ENCODE measurements at regions not wholly inside any gene's neighbourhood (a gene's known extent, or its start where the extent isn't known, plus 50 kb on each side); places are given as distances from the start of the nearest gene placed in this dataset.

- DNase-seq (ENCODE audit: low read depth, low spot score): no peak
Observed at GRCh38 chr16:77592021-77592420, 130.3 kb upstream of the NUDT7 start.

GRCh38 chr16:77594057-77594456, 128.3 kb upstream of the NUDT7 start:
- DNase-seq (ENCODE audit: low read depth, low spot score): no peak

- no peak for DNase-seq (ENCODE audit: low read depth, low spot score)
Observed at GRCh38 chr16:77594799-77595596, 127.3 kb upstream of the NUDT7 start.

GRCh38 chr16:77596261-77596660, 126.1 kb upstream of the NUDT7 start:
- DNase-seq (ENCODE audit: low read depth, low spot score): no peak

GRCh38 chr16:77599793-77600415, 122.4 kb upstream of the NUDT7 start:
- DNase-seq (ENCODE audit: low read depth, low spot score): no peak

- no peak for DNase-seq (ENCODE audit: low read depth, low spot score)
Observed at GRCh38 chr16:77600555-77600954, 121.8 kb upstream of the NUDT7 start.

- DNase-seq (ENCODE audit: low read depth, low spot score): no peak
Observed at GRCh38 chr16:77603656-77604055, 118.7 kb upstream of the NUDT7 start.

- DNase-seq (ENCODE audit: low read depth, low spot score): no peak
Observed at GRCh38 chr16:77610496-77610895, 111.8 kb upstream of the NUDT7 start.

GRCh38 chr16:77611386-77611785, 110.9 kb upstream of the NUDT7 start:
- no peak for DNase-seq (ENCODE audit: low read depth, low spot score)

GRCh38 chr16:77612596-77612995, 109.7 kb upstream of the NUDT7 start:
- no peak for DNase-seq (ENCODE audit: low read depth, low spot score)

- no peak for DNase-seq (ENCODE audit: low read depth, low spot score)
Observed at GRCh38 chr16:77613095-77613494, 109.2 kb upstream of the NUDT7 start.

GRCh38 chr16:77617553-77617952, 104.8 kb upstream of the NUDT7 start:
- no peak for DNase-seq (ENCODE audit: low read depth, low spot score)

GRCh38 chr16:77617996-77618395, 104.3 kb upstream of the NUDT7 start:
- DNase-seq (ENCODE audit: low read depth, low spot score): no peak

GRCh38 chr16:77618951-77619350, 103.4 kb upstream of the NUDT7 start:
- DNase-seq (ENCODE audit: low read depth, low spot score): no peak

- DNase-seq (ENCODE audit: low read depth, low spot score): no peak
Observed at GRCh38 chr16:77624085-77624484, 98.2 kb upstream of the NUDT7 start.

- DNase-seq (ENCODE audit: low read depth, low spot score): no peak
Observed at GRCh38 chr16:77636615-77637014, 85.7 kb upstream of the NUDT7 start.

GRCh38 chr16:77637940-77638339, 84.4 kb upstream of the NUDT7 start:
- no peak for DNase-seq (ENCODE audit: low read depth, low spot score)

- no peak for DNase-seq (ENCODE audit: low read depth, low spot score)
Observed at GRCh38 chr16:77643176-77643575, 79.1 kb upstream of the NUDT7 start.

GRCh38 chr16:77645764-77646163, 76.5 kb upstream of the NUDT7 start:
- DNase-seq (ENCODE audit: low read depth, low spot score): no peak

GRCh38 chr16:77647726-77648125, 74.6 kb upstream of the NUDT7 start:
- DNase-seq (ENCODE audit: low read depth, low spot score): no peak

- DNase-seq (ENCODE audit: low read depth, low spot score): no peak
Observed at GRCh38 chr16:77650761-77651160, 71.6 kb upstream of the NUDT7 start.

GRCh38 chr16:77652399-77652798, 69.9 kb upstream of the NUDT7 start:
- DNase-seq (ENCODE audit: low read depth, low spot score): no peak

GRCh38 chr16:77657016-77657415, 65.3 kb upstream of the NUDT7 start:
- DNase-seq (ENCODE audit: low read depth, low spot score): peak; percentile 79

All from iPS DF 19.7 (cell line).